ENCODE measurements at regions not wholly inside any gene's neighbourhood (a gene's known extent, or its start where the extent isn't known, plus 50 kb on each side); places are given as distances from the start of the nearest gene placed in this dataset.

GRCh38 chr11:129595038-129595962 is 219.7 kb downstream of the BARX2 start:
- no peak for DNase-seq
- no peaks in the 10 kb centered on the region for H3K27me3 ChIP-seq
- H3K27ac ChIP-seq, result no peak overlapping the region
- intact Hi-C loops (cut with DNase I), result no loop called here
- TF ChIP-seq POLR2A (IDR thresholded peaks at IDR 0.05), result no peak
- TF ChIP-seq, protein P1, sequence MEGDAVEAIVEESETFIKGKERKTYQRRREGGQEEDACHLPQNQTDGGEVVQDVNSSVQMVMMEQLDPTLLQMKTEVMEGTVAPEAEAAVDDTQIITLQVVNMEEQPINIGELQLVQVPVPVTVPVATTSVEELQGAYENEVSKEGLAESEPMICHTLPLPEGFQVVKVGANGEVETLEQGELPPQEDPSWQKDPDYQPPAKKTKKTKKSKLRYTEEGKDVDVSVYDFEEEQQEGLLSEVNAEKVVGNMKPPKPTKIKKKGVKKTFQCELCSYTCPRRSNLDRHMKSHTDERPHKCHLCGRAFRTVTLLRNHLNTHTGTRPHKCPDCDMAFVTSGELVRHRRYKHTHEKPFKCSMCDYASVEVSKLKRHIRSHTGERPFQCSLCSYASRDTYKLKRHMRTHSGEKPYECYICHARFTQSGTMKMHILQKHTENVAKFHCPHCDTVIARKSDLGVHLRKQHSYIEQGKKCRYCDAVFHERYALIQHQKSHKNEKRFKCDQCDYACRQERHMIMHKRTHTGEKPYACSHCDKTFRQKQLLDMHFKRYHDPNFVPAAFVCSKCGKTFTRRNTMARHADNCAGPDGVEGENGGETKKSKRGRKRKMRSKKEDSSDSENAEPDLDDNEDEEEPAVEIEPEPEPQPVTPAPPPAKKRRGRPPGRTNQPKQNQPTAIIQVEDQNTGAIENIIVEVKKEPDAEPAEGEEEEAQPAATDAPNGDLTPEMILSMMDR (IDR thresholded peaks at IDR 0.05), result no peak
- no peaks in the 10 kb centered on the region for H3K36me3 ChIP-seq
- no peaks in the 10 kb centered on the region for H3K9me3 ChIP-seq
- no peak overlapping the region for H3K4me3 ChIP-seq (replicated peaks in 1 of 3)
- peaks cover 0 to 5% of the 10 kb centered on the region in 2 donors for H3K4me1 ChIP-seq
- WGBS, 2 donors, result 51 to 63% methylated on average over 9 of the region's 9 CpGs

DNA sequence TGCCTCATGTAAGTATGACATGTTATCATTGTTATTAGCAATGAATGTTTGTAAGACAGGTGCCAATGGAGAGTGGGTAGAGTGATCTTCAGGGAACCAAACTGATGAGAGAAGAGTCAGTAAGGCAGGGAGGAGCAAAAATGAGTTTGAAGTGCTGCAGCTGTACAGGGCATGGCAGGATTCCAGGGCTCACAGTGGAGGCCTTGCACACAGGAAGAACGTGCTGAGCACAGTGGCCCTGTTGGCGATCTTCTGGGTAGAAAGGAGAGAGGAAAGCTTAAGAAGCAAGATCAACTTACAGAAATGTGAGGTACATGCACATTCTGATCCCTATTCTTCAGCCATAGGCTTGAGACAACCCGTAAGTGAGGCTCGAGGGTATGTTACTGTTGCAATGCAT is 219.3 kb upstream of the TMEM45B start:
- Histone ChIP-seq H3K4me3 (replicated peaks in 1 of 3) (no peak overlapping the region), H3K9me3 (no peaks in the 10 kb centered on the region), H3K27me3 (no peaks in the 10 kb centered on the region), H3K4me1 (peaks cover 0 to 5% of the 10 kb centered on the region in 2 donors), H3K36me3 (no peaks in the 10 kb centered on the region), H3K27ac (no peak overlapping the region)
- TF ChIP-seq, protein P1 (IDR thresholded peaks at IDR 0.05), result no peak
- no peak for TF ChIP-seq POLR2A (IDR thresholded peaks at IDR 0.05)
- DNase-seq, result no peak
- intact Hi-C loops (cut with DNase I), result no loop called here
- 80 to 85% methylated on average over 4 of the region's 4 CpGs for WGBS, 2 donors

- TF ChIP-seq, protein P1 (IDR thresholded peaks at IDR 0.05), result no peak
- TF ChIP-seq POLR2A (IDR thresholded peaks at IDR 0.05), result no peak
- Histone ChIP-seq H3K27ac (no peak overlapping the region), H3K4me1 (no peaks in the 10 kb centered on the region), H3K27me3 (no peaks in the 10 kb centered on the region), H3K36me3 (no peaks in the 10 kb centered on the region), H3K9me3 (no peaks in the 10 kb centered on the region), H3K4me3 (replicated peaks in 1 of 3) (no peak overlapping the region)
- 83% methylated on average over 3 of the region's 3 CpGs; no CpG with 5 or more reads in 1 of the 2 donors for WGBS, 2 donors
- intact Hi-C loops (cut with DNase I), result no loop called here
- DNase-seq, result no peak
These were observed 217.3 kb upstream of the TMEM45B start for GRCh38 chr11:129598378-129598777.

DNA sequence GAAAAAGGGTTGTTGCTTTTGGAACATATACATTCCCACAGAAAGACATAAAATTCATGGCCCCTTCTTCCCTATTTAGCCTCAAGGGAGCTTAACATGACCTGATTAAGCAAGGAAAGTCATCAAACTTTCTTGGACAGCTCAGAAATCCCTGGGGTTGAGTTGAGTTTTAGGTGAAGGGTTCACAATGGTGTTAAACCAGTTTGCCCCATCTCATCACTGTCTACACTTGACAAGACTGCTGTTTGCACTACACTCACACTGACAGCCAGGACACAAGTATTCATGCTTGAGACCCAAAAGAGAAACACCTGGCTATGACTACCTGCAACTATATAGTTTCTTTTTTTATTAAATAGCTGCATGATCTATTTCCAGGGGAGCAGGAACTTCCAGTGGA is 209.8 kb upstream of the TMEM45B start:
- Histone ChIP-seq H3K36me3 (no peaks in the 10 kb centered on the region), H3K27ac (no peak overlapping the region), H3K4me1 (no peaks in the 10 kb centered on the region), H3K9me3 (no peaks in the 10 kb centered on the region), H3K27me3 (no peaks in the 10 kb centered on the region), H3K4me3 (replicated peaks in 1 of 3) (no peak overlapping the region)
- TF ChIP-seq, protein P1 (IDR thresholded peaks at IDR 0.05), result no peak
- no peak for TF ChIP-seq POLR2A (IDR thresholded peaks at IDR 0.05)
- intact Hi-C loops (cut with DNase I), result no loop called here
- DNase-seq, result no peak

DNA sequence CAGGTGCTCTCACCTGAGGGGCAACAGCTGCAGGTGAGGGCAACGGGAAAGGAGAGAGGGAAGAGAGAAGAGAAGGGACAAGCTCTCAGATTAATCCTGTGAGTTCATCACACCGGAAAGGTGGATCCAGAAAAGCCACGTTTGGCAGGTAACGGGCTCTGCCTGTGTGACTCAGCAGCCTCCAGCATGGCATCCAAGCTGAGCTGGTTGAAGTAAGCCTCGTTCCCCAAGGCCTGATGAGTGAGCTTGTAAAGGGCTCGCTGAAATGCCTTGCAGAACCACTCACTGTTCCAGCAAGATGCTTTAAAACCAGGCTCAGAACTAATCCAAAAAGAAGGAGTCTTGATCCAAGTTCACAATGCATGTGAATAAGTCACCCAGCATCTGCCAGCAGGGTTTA is 206.9 kb upstream of the TMEM45B start:
- H3K4me1 ChIP-seq, result peaks cover 10 to 12% of the 10 kb centered on the region in 2 donors
- H3K27ac ChIP-seq, result no peak overlapping the region
- no peak overlapping the region for H3K4me3 ChIP-seq (replicated peaks in 1 of 3)
- DNase-seq, result no peak
- TF ChIP-seq, protein P1 (IDR thresholded peaks at IDR 0.05), result no peak
- TF ChIP-seq POLR2A (IDR thresholded peaks at IDR 0.05), result no peak
- no peaks in the 10 kb centered on the region for H3K36me3 ChIP-seq
- H3K27me3 ChIP-seq, result no peaks in the 10 kb centered on the region
- 60 to 75% methylated on average over 6 of the region's 6 CpGs for WGBS, 2 donors
- intact Hi-C loops (cut with DNase I), result no loop called here
- H3K9me3 ChIP-seq, result no peaks in the 10 kb centered on the region

Data from thyroid gland (tissue), 4 donors.